Trophoblast cell (in vitro differentiated cells and primary cell): ENCODE measurements at regions not wholly inside any gene's neighbourhood (a gene's known extent, or its start where the extent isn't known, plus 50 kb on each side); places are given as distances from the start of the nearest gene placed in this dataset.

Experiments
- DNase-seq, 2 donors: peaks; one replicate each; pipeline ENCODE4 v3.0.0-alpha.2; 2016
- H2AFZ ChIP-seq: 2 replicates; pipeline ENCODE4 v1.6.1; 2013; ENCODE audit warnings: low read length, moderate library complexity, mild to moderate bottlenecking; ENCODE audit not compliant: insufficient read depth, poor library complexity
- H2AK5ac ChIP-seq: 2 replicates; pipeline ENCODE4 v1.6.1; 2013; ENCODE audit warnings: mild to moderate bottlenecking, low read length
- H2BK120ac ChIP-seq: 2 replicates; pipeline ENCODE4 v1.6.1; 2013; ENCODE audit warnings: low read length, mild to moderate bottlenecking, moderate library complexity; ENCODE audit not compliant: insufficient read depth, poor library complexity
- H2BK12ac ChIP-seq: 2 replicates; pipeline ENCODE4 v1.6.1; 2013; ENCODE audit warnings: mild to moderate bottlenecking, low read length, moderate library complexity
- H2BK5ac ChIP-seq: 2 replicates; pipeline ENCODE4 v1.6.1; 2013; ENCODE audit warnings: low read length, low read depth, moderate library complexity, mild to moderate bottlenecking; ENCODE audit not compliant: poor library complexity
- H3K14ac ChIP-seq: 2 replicates; pipeline ENCODE4 v1.6.1; 2013; ENCODE audit warnings: mild to moderate bottlenecking, low read length
- H3K18ac ChIP-seq: 2 replicates; pipeline ENCODE4 v1.6.1; 2013; ENCODE audit warnings: mild to moderate bottlenecking, low read length
- H3K23ac ChIP-seq: 2 replicates; pipeline ENCODE4 v1.6.1; 2013; ENCODE audit warnings: low read length
- H3K27ac ChIP-seq: 2 replicates; pipeline ENCODE4 v1.5.1; 2013; ENCODE audit warnings: low read depth, mild to moderate bottlenecking, inconsistent platforms, low read length, moderate library complexity
- H3K27me3 ChIP-seq: 2 replicates; pipeline ENCODE4 v1.6.1; 2013; ENCODE audit warnings: inconsistent platforms, mild to moderate bottlenecking, low read length, moderate library complexity; ENCODE audit not compliant: insufficient read depth
- H3K36me3 ChIP-seq, 2 experiments: 1 replicate in 1 of 2; 2 replicates in 1 of 2; pipeline ENCODE4 v1.6.1; 2013; ENCODE audit warnings: low read length in 2 of 2, mild to moderate bottlenecking in 2 of 2, moderate library complexity in 1 of 2; ENCODE audit not compliant: insufficient read depth in 2 of 2, control insufficient read depth in 1 of 2
- H3K4ac ChIP-seq: 2 replicates; pipeline ENCODE4 v1.6.1; 2013; ENCODE audit warnings: low read depth, mild to moderate bottlenecking, low read length, moderate library complexity
- H3K4me1 ChIP-seq, 2 experiments: 1 replicate in 1 of 2; 2 replicates in 1 of 2; pipeline ENCODE4 v1.6.1; 2013; ENCODE audit warnings: low read length in 2 of 2, mild to moderate bottlenecking in 2 of 2, moderate library complexity in 1 of 2; ENCODE audit not compliant: insufficient read depth in 2 of 2, control insufficient read depth in 1 of 2
- H3K4me2 ChIP-seq: 2 replicates; pipeline ENCODE4 v1.6.1; 2013; ENCODE audit warnings: inconsistent platforms, mild to moderate bottlenecking, low read length, moderate library complexity
- H3K4me3 ChIP-seq: 2 replicates; pipeline ENCODE4 v1.5.1; 2013; ENCODE audit warnings: mild to moderate bottlenecking, low read depth, low read length, inconsistent platforms
- H3K79me1 ChIP-seq: one replicate; pipeline ENCODE4 v1.6.1; 2013; ENCODE audit warnings: low read length
- H3K79me2 ChIP-seq: 2 replicates; pipeline ENCODE4 v1.6.1; 2013; ENCODE audit warnings: low read length, mild to moderate bottlenecking; ENCODE audit not compliant: control insufficient read depth, insufficient read depth, poor library complexity
- H3K9ac ChIP-seq: 2 replicates; pipeline ENCODE4 v1.6.1; 2013; ENCODE audit warnings: mild to moderate bottlenecking, low read length
- H3K9me3 ChIP-seq: 2 replicates; pipeline ENCODE4 v1.6.1; 2013; ENCODE audit warnings: low read depth, mild to moderate bottlenecking, control low read depth, inconsistent platforms, low read length; ENCODE audit not compliant: insufficient read depth
- H4K12ac ChIP-seq: 2 replicates; pipeline ENCODE4 v1.6.1; 2013; ENCODE audit warnings: low read depth, mild to moderate bottlenecking, low read length, moderate library complexity
- H4K8ac ChIP-seq: 2 replicates; pipeline ENCODE4 v1.6.1; 2013; ENCODE audit warnings: low read depth, mild to moderate bottlenecking, low read length, moderate library complexity
- H4K91ac ChIP-seq: one replicate; pipeline ENCODE4 v1.6.1; 2013; ENCODE audit warnings: low read depth, mild to moderate bottlenecking, low read length, moderate library complexity
- WGBS: extraction: QIAGEN DNeasy Blood & Tissue Kit; methylation state at CpG from one replicate; pipeline ENCODE4 v1.1.7; 2013; ENCODE audit warnings: missing lambda C conversion rate; ENCODE audit not compliant: insufficient read length, insufficient coverage; ENCODE audit errors: extremely low coverage; 5-methylcytosine and 5-hydroxymethylcytosine counted together

DNA sequence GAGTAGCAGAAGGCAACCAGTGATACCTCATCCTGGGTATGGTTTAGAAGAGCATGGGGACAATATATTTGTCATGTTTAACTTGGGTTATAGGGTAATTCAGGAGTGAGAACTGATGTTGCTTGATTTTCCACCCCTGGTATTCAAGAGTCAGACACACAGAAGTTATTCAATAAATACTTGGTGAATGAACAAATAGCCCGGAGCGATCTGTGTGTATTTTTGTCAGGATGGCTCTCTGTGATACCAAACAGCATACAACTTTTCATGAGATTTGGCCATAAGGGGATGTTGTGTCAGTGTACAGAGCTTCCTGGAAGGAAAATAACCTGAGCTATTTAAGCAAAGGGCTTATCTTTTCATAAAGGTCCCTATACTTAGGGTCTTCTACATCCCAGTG is 270.2 kb upstream of the C1orf87 start:
- Histone ChIP-seq H4K8ac (no peak overlapping the region), H3K79me1 (no peaks in the 10 kb centered on the region), H4K12ac (no peak overlapping the region), H3K27me3 (no peaks in the 10 kb centered on the region), H2BK120ac (no peak overlapping the region), H4K91ac (no peak overlapping the region), H3K4me2 (no peak overlapping the region), H3K23ac (no peak overlapping the region), H3K9me3 (no peaks in the 10 kb centered on the region), H3K9ac (no peak overlapping the region), H3K79me2 (no peaks in the 10 kb centered on the region), H3K14ac (no peak overlapping the region), H3K36me3 (no peaks in the 10 kb centered on the region), H2AFZ (no peak overlapping the region), H3K27ac (no peak overlapping the region), H3K4me1 (no peaks in the 10 kb centered on the region), H2BK5ac (no peak overlapping the region), H3K18ac (no peak overlapping the region), H3K4ac (no peak overlapping the region), H3K4me3 (no peak overlapping the region), H2AK5ac (no peak overlapping the region), H2BK12ac (no peak overlapping the region)
- WGBS, result no CpG with 5 or more reads among the region's 2 CpGs
- DNase-seq, result no peak

DNA sequence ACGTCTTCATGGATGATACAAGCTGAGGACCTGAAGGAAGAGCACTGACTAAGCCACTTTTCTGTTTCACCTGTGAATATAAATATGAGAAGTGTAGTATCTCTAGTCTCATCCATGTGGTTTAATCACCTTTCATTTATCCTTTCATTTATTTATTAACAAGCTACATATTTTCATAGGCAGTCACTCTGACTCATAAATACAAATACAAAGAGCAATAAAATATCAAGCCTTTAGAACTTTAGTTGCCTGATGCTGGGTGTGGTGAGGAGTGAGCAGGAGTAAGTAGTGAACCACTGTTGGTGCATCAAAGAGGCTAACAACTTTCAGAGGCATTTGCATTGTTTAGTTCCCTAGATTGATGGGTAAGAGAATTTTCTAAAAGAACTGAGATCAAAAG is 269.0 kb upstream of the C1orf87 start:
- Histone ChIP-seq H3K4me2 (no peak overlapping the region), H4K91ac (no peak overlapping the region), H3K18ac (no peak overlapping the region), H4K12ac (no peak overlapping the region), H4K8ac (no peak overlapping the region), H3K27me3 (no peaks in the 10 kb centered on the region), H3K27ac (no peak overlapping the region), H2BK12ac (no peak overlapping the region), H3K79me1 (no peaks in the 10 kb centered on the region), H2AFZ (no peak overlapping the region), H3K4me1 (no peaks in the 10 kb centered on the region), H3K9ac (no peak overlapping the region), H3K14ac (no peak overlapping the region), H3K4me3 (no peak overlapping the region), H2BK120ac (no peak overlapping the region), H2AK5ac (no peak overlapping the region), H3K4ac (no peak overlapping the region), H3K23ac (no peak overlapping the region), H2BK5ac (no peak overlapping the region), H3K9me3 (no peaks in the 10 kb centered on the region), H3K36me3 (no peaks in the 10 kb centered on the region), H3K79me2 (no peaks in the 10 kb centered on the region)
- WGBS, result no CpG with 5 or more reads among the region's 1 CpG
- no peak for DNase-seq

DNA sequence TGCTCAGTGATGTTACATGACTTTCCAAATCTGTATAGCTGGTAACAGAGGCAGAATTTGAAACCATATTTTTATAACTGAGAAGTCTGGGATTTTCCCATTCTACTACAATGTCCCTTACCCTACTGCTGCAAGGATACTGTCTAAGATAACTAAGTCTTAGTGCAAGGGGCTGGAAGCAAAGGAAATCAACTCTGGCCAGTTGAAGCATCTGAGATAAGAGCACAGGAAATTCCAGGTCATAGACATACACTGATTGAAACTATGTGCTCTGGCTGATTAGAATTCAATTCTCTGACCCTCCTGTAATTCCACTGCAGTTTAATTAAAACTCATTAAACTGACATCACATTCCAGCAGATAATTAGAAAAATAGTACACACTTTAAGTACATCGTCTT is 267.7 kb upstream of the C1orf87 start:
- Histone ChIP-seq H4K8ac (no peak overlapping the region), H3K18ac (no peak overlapping the region), H4K12ac (no peak overlapping the region), H3K4me2 (no peak overlapping the region), H3K79me1 (no peaks in the 10 kb centered on the region), H3K14ac (no peak overlapping the region), H3K36me3 (no peaks in the 10 kb centered on the region), H2BK5ac (no peak overlapping the region), H2BK120ac (no peak overlapping the region), H3K4me3 (no peak overlapping the region), H3K23ac (no peak overlapping the region), H3K27me3 (no peaks in the 10 kb centered on the region), H3K79me2 (no peaks in the 10 kb centered on the region), H3K4ac (no peak overlapping the region), H3K4me1 (no peaks in the 10 kb centered on the region), H3K9ac (no peak overlapping the region), H4K91ac (no peak overlapping the region), H2BK12ac (no peak overlapping the region), H3K9me3 (no peaks in the 10 kb centered on the region), H2AK5ac (no peak overlapping the region), H3K27ac (no peak overlapping the region), H2AFZ (no peak overlapping the region)
- WGBS, result no CpG with 5 or more reads among the region's 1 CpG
- no peak for DNase-seq

DNA sequence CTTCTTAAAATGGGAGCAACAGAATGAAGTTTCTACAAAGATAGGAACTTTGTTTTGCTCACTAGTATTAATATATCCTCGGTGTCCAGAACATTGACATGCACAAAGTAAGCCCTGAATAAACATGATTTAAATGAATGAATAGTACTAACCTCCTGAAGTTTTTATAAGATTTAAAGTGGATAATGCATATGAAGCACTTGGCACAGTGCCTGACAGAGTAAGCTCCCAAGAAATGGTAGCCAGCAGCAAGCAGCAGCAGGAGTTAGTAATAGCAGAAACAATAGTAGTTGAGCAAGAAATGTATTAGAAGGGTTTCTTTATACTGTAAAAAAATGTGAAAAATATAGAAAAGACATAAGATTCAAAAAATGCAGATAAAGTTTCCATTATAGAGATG is 258.1 kb upstream of the C1orf87 start:
- Histone ChIP-seq H3K4ac (no peak overlapping the region), H3K4me2 (no peak overlapping the region), H4K12ac (no peak overlapping the region), H3K9ac (no peak overlapping the region), H4K91ac (no peak overlapping the region), H3K79me2 (no peaks in the 10 kb centered on the region), H2BK12ac (no peak overlapping the region), H3K36me3 (no peaks in the 10 kb centered on the region), H3K27me3 (no peaks in the 10 kb centered on the region), H3K9me3 (peaks cover 3% of the 10 kb centered on the region), H2BK120ac (no peak overlapping the region), H4K8ac (no peak overlapping the region), H3K4me1 (no peaks in the 10 kb centered on the region), H3K18ac (no peak overlapping the region), H2BK5ac (no peak overlapping the region), H3K27ac (no peak overlapping the region), H2AK5ac (no peak overlapping the region), H3K23ac (no peak overlapping the region), H2AFZ (no peak overlapping the region), H3K79me1 (no peaks in the 10 kb centered on the region), H3K4me3 (no peak overlapping the region), H3K14ac (no peak overlapping the region)
- no CpG with 5 or more reads among the region's 1 CpG for WGBS
- no peak for DNase-seq
